IMR-90 (cell line): ENCODE measurements at regions not wholly inside any gene's neighbourhood (a gene's known extent, or its start where the extent isn't known, plus 50 kb on each side); places are given as distances from the start of the nearest gene placed in this dataset.

Experiments used
- BHLHE40 ChIP-seq: fragments of 150-350 bp; IDR thresholded peaks from 2 replicates; pipeline ENCODE4 v1.6.1; 2016; ENCODE audit warnings: mild to moderate bottlenecking, low read depth, low read length
- CEBPB ChIP-seq: IDR thresholded peaks from 2 replicates; pipeline ENCODE4 v1.6.1; 2012; ENCODE audit warnings: low read depth, low read length, improper control_type of control experiment
- CHD1 ChIP-seq: IDR thresholded peaks from 2 replicates; pipeline ENCODE4 v1.6.1; 2012; ENCODE audit warnings: low read depth, low read length, improper control_type of control experiment
- FOS ChIP-seq: fragments of 150-350 bp; IDR thresholded peaks from 2 replicates; pipeline ENCODE4 v1.6.1; 2016; ENCODE audit warnings: low read depth, low read length
- MAFK ChIP-seq: IDR thresholded peaks from 2 replicates; pipeline ENCODE4 v1.6.1; 2012; ENCODE audit warnings: low read depth, low read length, improper control_type of control experiment
- MAZ ChIP-seq: IDR thresholded peaks from 2 replicates; pipeline ENCODE4 v1.6.1; 2012; ENCODE audit warnings: low read depth, mild to moderate bottlenecking, low read length, improper control_type of control experiment, moderate library complexity, borderline replicate concordance
- POLR2A ChIP-seq: IDR thresholded peaks from 2 replicates; pipeline ENCODE4 v1.6.1; 2012; ENCODE audit warnings: mild to moderate bottlenecking, low read depth, low read length
- RAD21 ChIP-seq: IDR thresholded peaks from 2 replicates; pipeline ENCODE4 v1.6.1; 2012; ENCODE audit warnings: low read length, improper control_type of control experiment
- RCOR1 ChIP-seq: IDR thresholded peaks from 2 replicates; pipeline ENCODE4 v1.6.1; 2012; ENCODE audit warnings: mild to moderate bottlenecking, low read length, improper control_type of control experiment; ENCODE audit not compliant: insufficient replicate concordance
- SMC3 ChIP-seq: fragments of 150-350 bp; IDR thresholded peaks from 2 replicates; pipeline ENCODE4 v1.6.1; 2016; ENCODE audit warnings: low read depth, mild to moderate bottlenecking, antibody characterized with exemption, low read length, moderate library complexity
- USF2 ChIP-seq: fragments of 150-350 bp; IDR thresholded peaks from 2 replicates; pipeline ENCODE4 v1.6.1; 2017; ENCODE audit warnings: mild to moderate bottlenecking, antibody characterized with exemption, low read length, low read depth
- TF ChIP-seq, protein P1 (sequence below): conservative IDR thresholded peaks from 2 replicates; pipeline ENCODE4 v1.5.1; 2012; ENCODE audit warnings: mild to moderate bottlenecking, low read depth, low read length, improper control_type of control experiment

- TF ChIP-seq CHD1 (no peak), POLR2A (no peak), SMC3 (no peak), CEBPB (no peak), USF2 (no peak), BHLHE40 (no peak), RCOR1 (no peak), MAFK (no peak), FOS (no peak), RAD21 (no peak), MAZ (no peak)
- TF ChIP-seq, protein P1, sequence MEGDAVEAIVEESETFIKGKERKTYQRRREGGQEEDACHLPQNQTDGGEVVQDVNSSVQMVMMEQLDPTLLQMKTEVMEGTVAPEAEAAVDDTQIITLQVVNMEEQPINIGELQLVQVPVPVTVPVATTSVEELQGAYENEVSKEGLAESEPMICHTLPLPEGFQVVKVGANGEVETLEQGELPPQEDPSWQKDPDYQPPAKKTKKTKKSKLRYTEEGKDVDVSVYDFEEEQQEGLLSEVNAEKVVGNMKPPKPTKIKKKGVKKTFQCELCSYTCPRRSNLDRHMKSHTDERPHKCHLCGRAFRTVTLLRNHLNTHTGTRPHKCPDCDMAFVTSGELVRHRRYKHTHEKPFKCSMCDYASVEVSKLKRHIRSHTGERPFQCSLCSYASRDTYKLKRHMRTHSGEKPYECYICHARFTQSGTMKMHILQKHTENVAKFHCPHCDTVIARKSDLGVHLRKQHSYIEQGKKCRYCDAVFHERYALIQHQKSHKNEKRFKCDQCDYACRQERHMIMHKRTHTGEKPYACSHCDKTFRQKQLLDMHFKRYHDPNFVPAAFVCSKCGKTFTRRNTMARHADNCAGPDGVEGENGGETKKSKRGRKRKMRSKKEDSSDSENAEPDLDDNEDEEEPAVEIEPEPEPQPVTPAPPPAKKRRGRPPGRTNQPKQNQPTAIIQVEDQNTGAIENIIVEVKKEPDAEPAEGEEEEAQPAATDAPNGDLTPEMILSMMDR = no peak
These were observed 532.1 kb upstream of the NR5A2 start for GRCh38 chr1:199495432-199495831.
